Prostate gland (tissue), 2 donors: ENCODE measurements at regions not wholly inside any gene's neighbourhood (a gene's known extent, or its start where the extent isn't known, plus 50 kb on each side); places are given as distances from the start of the nearest gene placed in this dataset.

Source experiments
- DNase-seq: peaks from one replicate; pipeline ENCODE4 v3.0.0-alpha.2; 2019; ENCODE audit warnings: low spot score
- H3K27ac ChIP-seq, 2 donors: fragments of 200-600 bp; sonication (generic); 2 replicates each; pipeline ENCODE4 v1.5.1; 2017 to 2019
- H3K27me3 ChIP-seq: fragments of 200-600 bp; sonication (generic); replicated peaks from 2 replicates; pipeline ENCODE4 v1.5.1; 2019; ENCODE audit not compliant: insufficient read depth
- H3K36me3 ChIP-seq, 2 donors: fragments of 200-600 bp; sonication (generic); 1 replicate in 1 of 2; 2 replicates in 1 of 2; pipeline versions ENCODE4 v1.5.1 to v1.8.1; 2017 to 2019
- H3K4me1 ChIP-seq: fragments of 200-600 bp; sonication (generic); replicated peaks from 2 replicates; pipeline ENCODE4 v1.5.1; 2019
- H3K4me3 ChIP-seq, 2 donors: fragments of 200-600 bp; sonication (generic); 2 replicates each; pipeline ENCODE4 v1.5.1; 2017 to 2019
- H3K9me3 ChIP-seq: fragments of 200-600 bp; sonication (generic); 2 replicates; pipeline ENCODE4 v1.5.1; 2017
- POLR2A ChIP-seq: fragments of 450-650 bp; IDR thresholded peaks from one replicate; pipeline ENCODE4 v1.6.1; 2016; ENCODE audit warnings: antibody characterized with exemption, mild to moderate bottlenecking
- POLR2AphosphoS5 ChIP-seq: sonication (generic); formaldehyde crosslinking; IDR thresholded peaks from one replicate; pipeline ENCODE4 v1.6.1; 2017; ENCODE audit warnings: antibody characterized with exemption
- WGBS: methylation state at CpG from one replicate; pipeline ENCODE4 v1.1.5; 2018; 5-methylcytosine and 5-hydroxymethylcytosine counted together
- intact Hi-C: fragments of 100-400 bp; cut with DNase I; formaldehyde crosslinking; loops from one replicate; pipeline ENCODE4 v1.14.2; 2022
- TF ChIP-seq, protein P1 (sequence below), 4 experiments: fragments of 200-600 bp in 2 of 4; fragments of 450-650 bp in 2 of 4; sonication (generic) in 2 of 4; IDR thresholded peaks; 1 replicate in 3 of 4; 2 replicates in 1 of 4; pipeline ENCODE4 v1.5.1; 2016 to 2019; ENCODE audit warnings: antibody characterized with exemption in 4 of 4, mild to moderate bottlenecking in 2 of 4, moderate library complexity in 2 of 4

DNA sequence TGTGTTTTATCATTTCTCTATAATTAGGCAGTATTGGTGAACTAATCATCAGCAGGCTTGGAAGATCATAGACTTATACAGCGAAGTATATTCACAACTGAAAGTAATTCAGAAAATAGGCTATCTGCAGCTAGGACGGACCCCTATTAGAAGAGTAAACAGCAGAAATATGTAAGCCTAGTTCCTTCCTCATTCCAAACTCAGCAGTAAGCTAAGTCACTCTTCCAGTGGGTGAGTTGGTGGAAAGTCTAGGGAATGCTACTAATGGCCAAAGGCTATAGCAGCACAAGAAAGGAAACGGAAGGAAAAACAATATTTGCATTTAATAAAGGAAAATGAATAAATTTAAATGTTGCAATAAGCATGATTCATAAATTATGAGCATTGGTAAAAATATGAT is 918.1 kb upstream of the TMPRSS15 start:
- Histone ChIP-seq H3K4me1 (no peaks in the 10 kb centered on the region), H3K9me3 (no peaks in the 10 kb centered on the region), H3K27me3 (no peaks in the 10 kb centered on the region), H3K4me3 (no peak overlapping the region), H3K27ac (no peak overlapping the region), H3K36me3 (no peaks in the 10 kb centered on the region)
- intact Hi-C loops: no loop called here
- TF ChIP-seq, protein P1, sequence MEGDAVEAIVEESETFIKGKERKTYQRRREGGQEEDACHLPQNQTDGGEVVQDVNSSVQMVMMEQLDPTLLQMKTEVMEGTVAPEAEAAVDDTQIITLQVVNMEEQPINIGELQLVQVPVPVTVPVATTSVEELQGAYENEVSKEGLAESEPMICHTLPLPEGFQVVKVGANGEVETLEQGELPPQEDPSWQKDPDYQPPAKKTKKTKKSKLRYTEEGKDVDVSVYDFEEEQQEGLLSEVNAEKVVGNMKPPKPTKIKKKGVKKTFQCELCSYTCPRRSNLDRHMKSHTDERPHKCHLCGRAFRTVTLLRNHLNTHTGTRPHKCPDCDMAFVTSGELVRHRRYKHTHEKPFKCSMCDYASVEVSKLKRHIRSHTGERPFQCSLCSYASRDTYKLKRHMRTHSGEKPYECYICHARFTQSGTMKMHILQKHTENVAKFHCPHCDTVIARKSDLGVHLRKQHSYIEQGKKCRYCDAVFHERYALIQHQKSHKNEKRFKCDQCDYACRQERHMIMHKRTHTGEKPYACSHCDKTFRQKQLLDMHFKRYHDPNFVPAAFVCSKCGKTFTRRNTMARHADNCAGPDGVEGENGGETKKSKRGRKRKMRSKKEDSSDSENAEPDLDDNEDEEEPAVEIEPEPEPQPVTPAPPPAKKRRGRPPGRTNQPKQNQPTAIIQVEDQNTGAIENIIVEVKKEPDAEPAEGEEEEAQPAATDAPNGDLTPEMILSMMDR (IDR thresholded peaks at IDR 0.05): no peak
- TF ChIP-seq POLR2A: no peak
- TF ChIP-seq POLR2AphosphoS5: no peak
- WGBS: 63% methylated on average over 3 of the region's 3 CpGs
- DNase-seq: no peak

DNA sequence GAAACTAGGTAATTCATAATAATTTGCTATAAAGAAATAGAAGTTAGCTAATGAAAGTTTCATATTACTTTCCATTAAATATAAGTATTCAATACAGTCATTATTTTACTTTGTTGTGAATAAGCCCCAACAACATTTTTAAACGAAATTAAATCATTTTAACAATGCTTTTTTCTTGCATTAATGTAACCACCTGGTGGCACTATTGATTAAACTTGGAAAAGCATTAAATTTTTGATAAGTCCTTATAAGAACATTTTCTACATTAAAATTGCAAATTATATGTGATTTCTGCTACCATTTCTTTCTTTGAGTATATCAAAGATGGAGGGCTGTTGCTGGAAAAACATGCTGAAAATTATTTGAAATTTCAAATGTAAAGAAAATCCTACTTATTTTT is 918.8 kb upstream of the TMPRSS15 start:
- TF ChIP-seq, protein P1 (IDR thresholded peaks at IDR 0.05): no peak
- TF ChIP-seq POLR2A: no peak
- no peak for TF ChIP-seq POLR2AphosphoS5
- 25% methylated on average over 1 of the region's 1 CpG for WGBS
- no peaks in the 10 kb centered on the region for H3K27me3 ChIP-seq
- intact Hi-C loops: no loop called here
- H3K9me3 ChIP-seq: no peaks in the 10 kb centered on the region
- no peak overlapping the region for H3K4me3 ChIP-seq
- DNase-seq: no peak
- H3K4me1 ChIP-seq: no peaks in the 10 kb centered on the region
- H3K27ac ChIP-seq: no peak overlapping the region
- H3K36me3 ChIP-seq: no peaks in the 10 kb centered on the region

DNA sequence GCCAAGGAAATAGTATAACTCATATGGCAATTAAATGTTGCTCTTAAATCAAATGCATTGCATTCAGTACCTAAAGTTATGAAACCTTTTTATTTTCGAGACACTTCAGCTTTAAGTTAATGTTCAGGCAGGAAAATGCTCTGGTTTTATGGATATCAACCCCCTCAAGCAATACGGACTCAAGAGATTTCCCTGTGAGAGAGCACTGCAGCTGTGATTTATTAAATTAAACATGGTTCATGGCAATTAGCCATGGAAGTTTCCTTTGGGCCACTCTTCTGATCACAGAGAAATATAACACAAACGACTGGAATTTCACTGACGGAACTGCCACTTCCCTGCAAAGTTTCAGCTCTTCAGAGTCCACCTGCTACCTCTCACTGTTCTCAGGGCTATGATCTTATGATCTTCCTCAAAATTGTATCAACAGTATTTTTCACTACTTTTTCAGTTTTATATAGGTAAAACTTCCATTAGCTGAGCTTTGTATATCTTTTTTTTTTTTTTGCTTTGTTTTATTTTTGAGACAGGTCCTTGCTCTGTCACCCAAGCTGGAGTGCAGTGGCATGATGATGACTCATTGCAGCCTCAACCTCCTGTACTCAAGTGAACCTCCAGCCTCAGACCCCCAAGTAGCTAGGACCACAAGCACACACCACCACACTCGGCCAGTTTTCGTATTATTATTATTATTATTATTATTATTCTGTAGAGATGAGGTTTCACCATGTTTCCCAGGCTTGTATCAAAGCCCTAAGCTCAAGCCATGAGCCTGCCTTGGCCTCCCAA is 923.1 kb upstream of the TMPRSS15 start:
- DNase-seq: no peak
- Histone ChIP-seq H3K36me3 (no peaks in the 10 kb centered on the region), H3K4me1 (no peaks in the 10 kb centered on the region), H3K4me3 (no peak overlapping the region), H3K27ac (no peak overlapping the region), H3K9me3 (no peaks in the 10 kb centered on the region), H3K27me3 (no peaks in the 10 kb centered on the region)
- WGBS: 74% methylated on average over 6 of the region's 6 CpGs
- intact Hi-C loops: no loop called here
- TF ChIP-seq, protein P1 (IDR thresholded peaks at IDR 0.05): no peak
- TF ChIP-seq POLR2AphosphoS5 (no peak), POLR2A (no peak)

DNA sequence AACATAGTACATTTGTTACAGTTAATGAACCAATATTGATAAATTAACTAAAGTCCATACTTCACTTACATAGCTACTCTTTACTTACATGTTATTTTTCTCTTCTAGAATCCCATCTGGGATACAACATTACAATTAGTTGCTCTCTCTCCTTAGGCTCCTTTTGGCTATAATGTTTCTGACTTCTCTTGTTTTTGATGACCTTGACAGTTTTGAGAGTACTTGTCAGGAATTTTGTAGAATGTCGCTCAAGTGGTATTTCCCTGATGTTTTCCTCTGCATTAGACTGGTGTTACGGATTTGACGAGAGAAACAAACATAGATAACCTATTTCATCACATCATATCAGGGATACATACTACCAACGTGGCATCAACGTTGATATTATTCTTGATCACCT is 925.4 kb upstream of the TMPRSS15 start:
- Histone ChIP-seq H3K9me3 (no peaks in the 10 kb centered on the region), H3K36me3 (no peaks in the 10 kb centered on the region), H3K4me1 (no peaks in the 10 kb centered on the region), H3K4me3 (no peak overlapping the region), H3K27me3 (no peaks in the 10 kb centered on the region), H3K27ac (no peak overlapping the region)
- DNase-seq: no peak
- 82% methylated on average over 5 of the region's 5 CpGs for WGBS
- no peak for TF ChIP-seq POLR2AphosphoS5
- TF ChIP-seq, protein P1 (IDR thresholded peaks at IDR 0.05): no peak
- no peak for TF ChIP-seq POLR2A
- intact Hi-C loops: no loop called here

DNA sequence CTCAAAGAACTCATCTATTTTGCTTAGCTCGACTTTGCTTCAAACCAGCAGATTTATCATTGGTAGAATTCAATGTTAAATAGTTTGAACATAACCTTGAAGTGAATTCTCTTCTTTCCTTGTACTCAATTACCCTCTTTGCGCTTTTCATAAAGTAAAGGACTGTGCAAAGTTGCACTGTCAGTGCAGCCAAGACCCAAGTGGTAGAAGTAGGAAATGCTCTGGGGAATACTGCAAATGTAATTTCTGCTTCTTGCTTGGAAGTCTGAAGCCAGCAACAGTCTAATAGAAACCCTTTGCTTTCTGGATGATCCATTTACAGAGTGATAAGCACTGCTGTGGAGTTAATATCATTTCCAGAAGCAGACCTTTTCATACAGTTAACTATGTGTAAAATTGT is 936.7 kb upstream of the TMPRSS15 start:
- DNase-seq: no peak
- TF ChIP-seq, protein P1 (IDR thresholded peaks at IDR 0.05): no peak
- TF ChIP-seq POLR2A (no peak), POLR2AphosphoS5 (no peak)
- WGBS: 83% methylated on average over 2 of the region's 2 CpGs
- Histone ChIP-seq H3K27ac (no peak overlapping the region), H3K4me3 (no peak overlapping the region), H3K9me3 (no peaks in the 10 kb centered on the region), H3K36me3 (no peaks in the 10 kb centered on the region), H3K27me3 (no peaks in the 10 kb centered on the region), H3K4me1 (no peaks in the 10 kb centered on the region)
- intact Hi-C loops: no loop called here
